GM12878 (cell line): ENCODE measurements at regions not wholly inside any gene's neighbourhood (a gene's known extent, or its start where the extent isn't known, plus 50 kb on each side); places are given as distances from the start of the nearest gene placed in this dataset.

Experiments used
- ATAC-seq: fragments of 200-7000 bp; cut with Tn5 transposase; 3 replicates; pipeline ENCODE4 v1.9.1; 2020; ENCODE audit warnings: mild to moderate bottlenecking, moderate library complexity
- BruUV-seq: library from RNA; stranded (reverse); fragments of 400-500 nt; replicated peaks from 2 replicates; lab custom pipeline; 2021; lab: Mats Ljungman, UMichigan
- CTCF ChIA-PET: fragments of 300-600 bp; sonication (Branson Sonifier 250); formaldehyde crosslinking; extraction: SDS; loops from one replicate; lab custom pipeline; 2021; ENCODE audit warnings: inconsistent platforms; lab: Yijun Ruan, JAX
- POLR2A ChIA-PET: fragments of 350-600 bp; formaldehyde crosslinking; extraction: SDS; loops from one replicate; lab custom pipeline; 2021; ENCODE audit warnings: inconsistent platforms; lab: Charles Lee
- RAD21 ChIA-PET: fragments of 300-600 bp; sonication (Branson Sonifier 250); formaldehyde crosslinking; loops from one replicate; lab custom pipeline; 2023; ENCODE audit warnings: antibody characterized with exemption; ENCODE audit not compliant: unreplicated experiment; lab: Charles Lee
- SMC1A ChIA-PET: fragments of 300-600 bp; sonication (Branson Sonifier 250); formaldehyde crosslinking; loops from one replicate; lab custom pipeline; 2023; ENCODE audit not compliant: unreplicated experiment, uncharacterized antibody; lab: Charles Lee
- DNase-seq: peaks from one replicate; pipeline ENCODE4 v3.0.0-alpha.2; 2011; ENCODE audit warnings: low read depth, low spot score
- FAIRE-seq: peaks from 3 replicates; lab custom pipeline; 2011; peaks lifted over from hg19 to GRCh38; lab: Jason Lieb, UNC
- H2AFZ ChIP-seq: 2 replicates; pipeline ENCODE4 v1.6.0; 2011; ENCODE audit warnings: low read depth, low read length, control low read depth; ENCODE audit not compliant: control insufficient read depth
- H3K27ac ChIP-seq: 2 replicates; pipeline ENCODE4 v1.5.1; 2011; ENCODE audit warnings: control low read depth; ENCODE audit not compliant: control insufficient read depth, insufficient read depth
- H3K27me3 ChIP-seq, 2 experiments: replicated peaks in 1 of 2; 2 replicates each; pipeline versions ENCODE4 v1.6.0 to v1.6.1; 2011; ENCODE audit warnings: low read length in 1 of 2; ENCODE audit not compliant: control insufficient read depth in 2 of 2, insufficient read depth in 2 of 2
- H3K36me3 ChIP-seq, 2 experiments: 2 replicates each; pipeline ENCODE4 v1.5.1; 2011; ENCODE audit warnings: low read length in 1 of 2; ENCODE audit not compliant: control insufficient read depth in 2 of 2, insufficient read depth in 2 of 2
- H3K4me1 ChIP-seq: 2 replicates; pipeline ENCODE4 v1.6.1; 2011; ENCODE audit warnings: mild to moderate bottlenecking, low read length, moderate library complexity, mixed read lengths; ENCODE audit not compliant: control insufficient read depth, insufficient read depth
- H3K4me2 ChIP-seq: 2 replicates; pipeline ENCODE4 v1.6.0; 2011; ENCODE audit warnings: control low read depth; ENCODE audit not compliant: control insufficient read depth, insufficient read depth
- H3K4me3 ChIP-seq: fragments of 200-600 bp; sonication (generic); 2 replicates; pipeline ENCODE4 v1.5.1; 2016
- H3K79me2 ChIP-seq: 2 replicates; pipeline ENCODE4 v1.6.0; 2011; ENCODE audit warnings: low read length; ENCODE audit not compliant: control insufficient read depth, insufficient read depth
- H3K9ac ChIP-seq: 2 replicates; pipeline ENCODE4 v1.8.0; 2011; ENCODE audit warnings: low read length, control low read depth, mixed read lengths; ENCODE audit not compliant: control insufficient read depth, insufficient read depth
- H3K9me3 ChIP-seq: replicated peaks from 3 replicates; pipeline ENCODE4 v1.5.1; 2011; ENCODE audit warnings: mild to moderate bottlenecking, low read length; ENCODE audit not compliant: control insufficient read depth, insufficient read depth
- H4K20me1 ChIP-seq: 2 replicates; pipeline ENCODE4 v1.6.0; 2011; ENCODE audit not compliant: control insufficient read depth, insufficient read depth
- ASH2L ChIP-seq: fragments of 300-600, 200-600 bp; sonication (generic); IDR thresholded peaks from 2 replicates; pipeline ENCODE4 v1.6.1; 2017; ENCODE audit warnings: low read depth, mild to moderate bottlenecking, borderline replicate concordance
- ATF2 ChIP-seq: IDR thresholded peaks from 2 replicates; pipeline ENCODE4 v1.6.1; 2012; ENCODE audit warnings: low read length, inconsistent platforms
- BACH1 ChIP-seq: fragments of 450-650 bp; IDR thresholded peaks from 2 replicates; pipeline ENCODE4 v1.6.1; 2017; ENCODE audit warnings: mild to moderate bottlenecking, borderline replicate concordance
- BRCA1 ChIP-seq: IDR thresholded peaks from 2 replicates; pipeline ENCODE4 v1.6.1; 2011; ENCODE audit warnings: low read depth, low read length, improper control_type of control experiment
- CREM ChIP-seq: IDR thresholded peaks from 2 replicates; pipeline ENCODE4 v1.6.1; 2014; ENCODE audit warnings: antibody characterized with exemption, low read depth
- ESRRA ChIP-seq: IDR thresholded peaks from 2 replicates; pipeline ENCODE4 v1.6.1; 2012; ENCODE audit warnings: mild to moderate bottlenecking, low read length, improper control_type of control experiment
- GATAD2B ChIP-seq: fragments of 450-650 bp; conservative IDR thresholded peaks from 2 replicates; pipeline ENCODE4 v1.6.1; 2017; ENCODE audit warnings: low read depth, mild to moderate bottlenecking, moderate library complexity
- IRF4 ChIP-seq: IDR thresholded peaks from 2 replicates; pipeline ENCODE4 v1.6.1; 2011; ENCODE audit warnings: low read depth, low read length
- KDM1A ChIP-seq: fragments of 200-600 bp; sonication (generic); IDR thresholded peaks from 2 replicates; pipeline ENCODE4 v1.6.1; 2016; ENCODE audit warnings: borderline replicate concordance
- MTA2 ChIP-seq: fragments of 450-650 bp; IDR thresholded peaks from 2 replicates; pipeline ENCODE4 v1.6.1; 2016; ENCODE audit warnings: low read depth, mild to moderate bottlenecking, moderate library complexity
- PKNOX1 ChIP-seq: fragments of 450-650 bp; IDR thresholded peaks from 2 replicates; pipeline ENCODE4 v1.6.1; 2016; ENCODE audit warnings: mild to moderate bottlenecking
- POLR2AphosphoS5 ChIP-seq: IDR thresholded peaks from 2 replicates; pipeline ENCODE4 v1.6.1; 2011; ENCODE audit warnings: mild to moderate bottlenecking, low read length, inconsistent platforms
- RUNX3 ChIP-seq: IDR thresholded peaks from 2 replicates; pipeline ENCODE4 v1.6.1; 2012; ENCODE audit warnings: low read length, inconsistent platforms
- STAT3 ChIP-seq: IDR thresholded peaks from 2 replicates; pipeline ENCODE4 v1.6.1; 2011; ENCODE audit warnings: low read depth, low read length, improper control_type of control experiment
- ZBED1 ChIP-seq: IDR thresholded peaks from 2 replicates; pipeline ENCODE4 v1.6.1; 2016; ENCODE audit warnings: borderline replicate concordance
- WGBS: methylation state at CpG from one replicate; pipeline ENCODE4 v1.1.6; 2016; ENCODE audit warnings: low lambda C conversion rate; ENCODE audit not compliant: insufficient replicate concordance, insufficient coverage; ENCODE audit errors: missing lambda C conversion rate; 5-methylcytosine and 5-hydroxymethylcytosine counted together
- in situ Hi-C: fragments of 300-500 bp; cut with MboI; formaldehyde crosslinking; loops from 9 replicates; pipeline ENCODE4 v1.14.3; 2018; ENCODE audit warnings: mixed read lengths
- intact Hi-C: fragments of 100-400 bp; cut with micrococcal nuclease; formaldehyde crosslinking; loops from one replicate; pipeline ENCODE4 v1.14.2; 2022; ENCODE audit not compliant: unreplicated experiment

- in situ Hi-C loops (no loop called here), intact Hi-C loops (no loop called here)
- H3K9ac ChIP-seq = no peak overlapping the region
- TF ChIP-seq CREM = no peak
- no peak for TF ChIP-seq POLR2AphosphoS5
- TF ChIP-seq IRF4 = no peak
- TF ChIP-seq RUNX3 = no peak
- TF ChIP-seq KDM1A = no peak
- no peak for TF ChIP-seq MTA2
- TF ChIP-seq STAT3 = no peak
- no peak for TF ChIP-seq ZBED1
- no peak for TF ChIP-seq ESRRA
- no peak for TF ChIP-seq ASH2L
- TF ChIP-seq BACH1 = no peak
- no peak for TF ChIP-seq PKNOX1
- TF ChIP-seq GATAD2B = no peak
- TF ChIP-seq BRCA1 = no peak
- no peak for TF ChIP-seq ATF2
- ChIA-PET RAD21 (no interaction called here), POLR2A (no interaction called here), CTCF (no interaction called here), SMC1A (interaction anchor here (0.7 kb wide), 1 partner anchor 10 kb away, joined by 3 read pairs; no protein-coding TSS in a partner anchor)
- no peaks in the 10 kb centered on the region for H3K27me3 ChIP-seq
- ATAC-seq = no peak
- no peaks in the 10 kb centered on the region for H4K20me1 ChIP-seq
- DNase-seq = no peak
- H3K4me3 ChIP-seq = no peak overlapping the region
- H3K4me1 ChIP-seq = no peaks in the 10 kb centered on the region
- H2AFZ ChIP-seq = no peak overlapping the region
- no peak for FAIRE-seq
- H3K9me3 ChIP-seq = no peaks in the 10 kb centered on the region
- no peak overlapping the region for H3K4me2 ChIP-seq
- H3K79me2 ChIP-seq = no peaks in the 10 kb centered on the region
- H3K36me3 ChIP-seq = no peaks in the 10 kb centered on the region
- 74% methylated on average over 7 of the region's 7 CpGs for WGBS
- BruUV-seq = no TSS peak
- no peak overlapping the region for H3K27ac ChIP-seq
These were observed 319.5 kb upstream of the NFE2L3 start for GRCh38 chr7:25832456-25832855.
